Colonic mucosa (tissue), 4 donors: ENCODE measurements at regions not wholly inside any gene's neighbourhood (a gene's known extent, or its start where the extent isn't known, plus 50 kb on each side); places are given as distances from the start of the nearest gene placed in this dataset.

Source experiments
- DNase-seq: peaks from one replicate; pipeline ENCODE4 v3.0.0-alpha.2; 2020
- H3K27ac ChIP-seq: fragments of 200-600 bp; one replicate; pipeline ENCODE4 v1.8.0; 2021
- H3K27me3 ChIP-seq: fragments of 200-600 bp; one replicate; pipeline ENCODE4 v1.8.0; 2021
- H3K36me3 ChIP-seq: fragments of 200-600 bp; one replicate; pipeline ENCODE4 v1.8.0; 2021
- H3K4me1 ChIP-seq: fragments of 200-600 bp; one replicate; pipeline ENCODE4 v1.8.0; 2021; ENCODE audit warnings: mild to moderate bottlenecking
- H3K4me3 ChIP-seq: fragments of 200-600 bp; one replicate; pipeline ENCODE4 v1.8.0; 2021
- H3K9ac ChIP-seq, 2 donors: one replicate each; pipeline ENCODE4 v1.7.0; 2013; ENCODE audit warnings: control low read depth in 2 of 2, low read depth in 2 of 2, low read length in 2 of 2
- H3K9me3 ChIP-seq: fragments of 200-600 bp; one replicate; pipeline ENCODE4 v1.8.0; 2021
- intact Hi-C: fragments of 100-400 bp; cut with DNase I; formaldehyde crosslinking; loops from one replicate; pipeline ENCODE4 v1.14.1; 2022
- TF ChIP-seq, protein P1 (sequence below): fragments of 200-600 bp; IDR thresholded peaks from one replicate; pipeline ENCODE4 v1.8.0; 2022; ENCODE audit warnings: antibody characterized with exemption, mild to moderate bottlenecking
- donor health status: healthy.
- donor health status: DM: no; HTN: no; CAD: no.
- donor health status: DM: no; HTN: no; CAD: no.

GRCh38 chr18:39244242-39244641 is 1678.6 kb upstream of the CELF4 start:
- intact Hi-C loops = no loop called here
- H3K9ac ChIP-seq = no peak overlapping the region
- no peak for DNase-seq
- H3K4me1 ChIP-seq = no peaks in the 10 kb centered on the region
- no peaks in the 10 kb centered on the region for H3K27me3 ChIP-seq
- H3K9me3 ChIP-seq = no peaks in the 10 kb centered on the region
- no peak overlapping the region for H3K4me3 ChIP-seq
- no peak overlapping the region for H3K27ac ChIP-seq
- no peaks in the 10 kb centered on the region for H3K36me3 ChIP-seq
- TF ChIP-seq, protein P1, sequence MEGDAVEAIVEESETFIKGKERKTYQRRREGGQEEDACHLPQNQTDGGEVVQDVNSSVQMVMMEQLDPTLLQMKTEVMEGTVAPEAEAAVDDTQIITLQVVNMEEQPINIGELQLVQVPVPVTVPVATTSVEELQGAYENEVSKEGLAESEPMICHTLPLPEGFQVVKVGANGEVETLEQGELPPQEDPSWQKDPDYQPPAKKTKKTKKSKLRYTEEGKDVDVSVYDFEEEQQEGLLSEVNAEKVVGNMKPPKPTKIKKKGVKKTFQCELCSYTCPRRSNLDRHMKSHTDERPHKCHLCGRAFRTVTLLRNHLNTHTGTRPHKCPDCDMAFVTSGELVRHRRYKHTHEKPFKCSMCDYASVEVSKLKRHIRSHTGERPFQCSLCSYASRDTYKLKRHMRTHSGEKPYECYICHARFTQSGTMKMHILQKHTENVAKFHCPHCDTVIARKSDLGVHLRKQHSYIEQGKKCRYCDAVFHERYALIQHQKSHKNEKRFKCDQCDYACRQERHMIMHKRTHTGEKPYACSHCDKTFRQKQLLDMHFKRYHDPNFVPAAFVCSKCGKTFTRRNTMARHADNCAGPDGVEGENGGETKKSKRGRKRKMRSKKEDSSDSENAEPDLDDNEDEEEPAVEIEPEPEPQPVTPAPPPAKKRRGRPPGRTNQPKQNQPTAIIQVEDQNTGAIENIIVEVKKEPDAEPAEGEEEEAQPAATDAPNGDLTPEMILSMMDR = no peak

DNA sequence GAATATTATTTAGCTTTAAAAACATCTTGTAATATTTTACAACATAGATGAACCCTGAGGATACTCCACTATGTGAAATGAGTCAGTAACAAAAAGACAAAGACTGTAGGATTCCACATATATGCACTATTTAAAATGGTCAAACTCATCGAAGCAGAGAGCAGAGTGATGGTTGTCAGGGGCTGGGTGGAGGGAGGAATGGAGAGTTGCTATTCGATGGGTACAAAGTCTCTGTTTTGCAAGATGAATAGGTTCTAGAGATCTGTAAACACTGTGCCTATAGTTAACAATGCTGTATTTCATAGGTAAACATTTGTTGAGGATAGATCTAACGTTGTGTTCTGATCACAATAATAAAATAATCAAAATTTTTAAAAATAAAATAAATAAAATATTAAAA is 1675.9 kb upstream of the CELF4 start:
- intact Hi-C loops = no loop called here
- no peak overlapping the region for H3K27ac ChIP-seq
- no peak overlapping the region for H3K4me3 ChIP-seq
- TF ChIP-seq, protein P1 = no peak
- no peaks in the 10 kb centered on the region for H3K27me3 ChIP-seq
- no peaks in the 10 kb centered on the region for H3K4me1 ChIP-seq
- no peaks in the 10 kb centered on the region for H3K9me3 ChIP-seq
- DNase-seq = no peak
- no peaks in the 10 kb centered on the region for H3K36me3 ChIP-seq
- H3K9ac ChIP-seq = no peak overlapping the region

DNA sequence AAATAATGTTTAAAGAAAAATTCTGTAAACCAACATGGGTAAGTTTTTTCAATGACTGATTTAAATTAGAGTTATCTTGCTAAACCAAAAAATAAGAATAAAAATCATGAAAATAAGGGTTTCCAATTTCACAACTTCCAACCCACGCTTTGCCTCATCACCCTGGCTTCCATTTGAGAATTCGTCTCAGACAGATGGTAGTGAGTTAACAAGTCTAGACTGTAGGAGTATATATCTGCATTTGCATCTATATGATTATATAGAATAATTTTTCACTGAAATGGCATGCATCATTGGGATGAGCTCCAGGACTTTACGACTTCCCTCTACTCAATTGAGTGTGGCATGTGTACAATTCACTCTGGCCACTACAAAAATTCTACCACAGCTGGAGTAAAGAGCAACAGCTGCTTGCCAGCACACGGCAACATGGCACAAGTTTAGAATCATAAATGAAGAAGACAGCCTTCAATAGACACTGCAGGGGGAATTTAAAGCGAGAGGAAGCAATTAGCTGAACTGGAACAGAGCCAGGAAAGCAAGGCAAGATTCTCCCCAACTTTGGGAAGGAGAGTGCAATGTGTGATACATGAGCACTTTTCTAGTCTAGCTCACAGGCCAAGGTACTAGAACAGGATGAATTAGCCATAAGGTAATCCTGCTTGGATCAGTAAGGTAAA is 1673.5 kb upstream of the CELF4 start:
- Histone ChIP-seq H3K4me1 (no peaks in the 10 kb centered on the region), H3K36me3 (no peaks in the 10 kb centered on the region), H3K27me3 (no peaks in the 10 kb centered on the region), H3K27ac (no peak overlapping the region), H3K4me3 (no peak overlapping the region), H3K9ac (no peak overlapping the region), H3K9me3 (no peaks in the 10 kb centered on the region)
- no peak for DNase-seq
- intact Hi-C loops = no loop called here
- TF ChIP-seq, protein P1 = no peak

- DNase-seq = no peak
- no peaks in the 10 kb centered on the region for H3K36me3 ChIP-seq
- H3K4me1 ChIP-seq = no peaks in the 10 kb centered on the region
- TF ChIP-seq, protein P1 = no peak
- no peaks in the 10 kb centered on the region for H3K27me3 ChIP-seq
- no peak overlapping the region for H3K9ac ChIP-seq
- no peak overlapping the region for H3K4me3 ChIP-seq
- no peak overlapping the region for H3K27ac ChIP-seq
- H3K9me3 ChIP-seq = no peaks in the 10 kb centered on the region
- intact Hi-C loops = no loop called here
Measured at GRCh38 chr18:39235118-39235719, 1669.6 kb upstream of the CELF4 start.

DNA sequence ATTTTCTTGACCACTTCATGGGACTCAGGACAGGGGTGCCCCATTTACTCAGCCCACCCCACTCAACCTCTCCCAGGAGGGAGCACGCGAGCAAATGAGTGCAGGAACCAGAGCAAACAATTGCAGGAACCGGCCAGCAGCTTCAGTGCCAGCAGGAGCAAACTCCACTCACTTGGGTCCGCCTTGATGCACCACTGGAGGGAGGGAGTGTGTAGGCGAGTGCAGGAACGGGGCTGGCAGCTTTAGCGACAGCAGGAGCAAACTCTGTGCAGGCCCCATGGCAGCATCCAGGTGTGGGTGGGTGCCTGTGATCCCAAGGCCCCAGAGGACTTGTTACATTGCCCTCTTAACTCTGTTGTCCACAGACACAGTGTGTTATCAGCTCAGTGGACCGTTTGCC is 1667.3 kb upstream of the CELF4 start:
- Histone ChIP-seq H3K27me3 (no peaks in the 10 kb centered on the region), H3K4me3 (no peak overlapping the region), H3K4me1 (no peaks in the 10 kb centered on the region), H3K9me3 (no peaks in the 10 kb centered on the region), H3K27ac (no peak overlapping the region), H3K9ac (no peak overlapping the region), H3K36me3 (no peaks in the 10 kb centered on the region)
- no peak for DNase-seq
- intact Hi-C loops = no loop called here
- TF ChIP-seq, protein P1 = no peak
